Endodermal cell (in vitro differentiated cells): ENCODE measurements at regions not wholly inside any gene's neighbourhood (a gene's known extent, or its start where the extent isn't known, plus 50 kb on each side); places are given as distances from the start of the nearest gene placed in this dataset.

Source experiments
- DNase-seq: peaks from one replicate; pipeline ENCODE4 v3.0.0-alpha.2; 2017
- H3K27ac ChIP-seq: 2 replicates; pipeline ENCODE4 v1.5.1; 2013; ENCODE audit warnings: mild to moderate bottlenecking, low read depth, low read length, moderate library complexity
- H3K27me3 ChIP-seq: 2 replicates; pipeline ENCODE4 v1.6.1; 2013; ENCODE audit warnings: mild to moderate bottlenecking, low read length, moderate library complexity; ENCODE audit not compliant: insufficient read depth, control insufficient read depth, poor library complexity, severe bottlenecking
- H3K36me3 ChIP-seq: 2 replicates; pipeline ENCODE4 v1.7.0; 2013; ENCODE audit warnings: mild to moderate bottlenecking, low read length, moderate library complexity; ENCODE audit not compliant: control insufficient read depth, insufficient read depth
- H3K4me1 ChIP-seq: one replicate; pipeline ENCODE4 v1.7.0; 2013; ENCODE audit warnings: low read length; ENCODE audit not compliant: control insufficient read depth, insufficient read depth
- H3K4me3 ChIP-seq: 2 replicates; pipeline ENCODE4 v1.5.1; 2013; ENCODE audit warnings: mild to moderate bottlenecking, low read length, moderate library complexity
- H3K9ac ChIP-seq: 2 replicates; pipeline ENCODE4 v1.6.1; 2013; ENCODE audit warnings: mild to moderate bottlenecking, low read length, moderate library complexity; ENCODE audit not compliant: poor library complexity, severe bottlenecking; ENCODE audit errors: extremely low read depth
- H3K9me3 ChIP-seq: 2 replicates; pipeline ENCODE4 v1.6.1; 2013; ENCODE audit warnings: mild to moderate bottlenecking, low read length, moderate library complexity; ENCODE audit not compliant: control insufficient read depth
- H3K27ac Mint-ChIP-seq: 2 replicates; pipeline ENCODE4 v1.8.0; 2020; ENCODE audit warnings: mixed read lengths
- H3K27me3 Mint-ChIP-seq: 2 replicates; pipeline ENCODE4 v1.8.0; 2021; ENCODE audit warnings: mild to moderate bottlenecking, mixed read lengths; ENCODE audit not compliant: insufficient read depth
- H3K36me3 Mint-ChIP-seq: 2 replicates; pipeline ENCODE4 v1.8.0; 2020; ENCODE audit warnings: low read depth, mixed read lengths
- H3K4me1 Mint-ChIP-seq: 2 replicates; pipeline ENCODE4 v1.8.0; 2020; ENCODE audit warnings: mixed read lengths
- H3K4me3 Mint-ChIP-seq: 2 replicates; pipeline ENCODE4 v1.8.0; 2020; ENCODE audit warnings: mild to moderate bottlenecking, moderate library complexity, mixed read lengths
- H3K9me3 Mint-ChIP-seq: 2 replicates; pipeline ENCODE4 v1.8.0; 2020; ENCODE audit warnings: mild to moderate bottlenecking, mixed read lengths
- CTCF ChIP-seq: fragments of 200-600 bp; sonication (generic); conservative IDR thresholded peaks from 2 replicates; pipeline ENCODE4 v1.5.0; 2021; ENCODE audit warnings: antibody characterized with exemption, mild to moderate bottlenecking
- whole genome bisulfite sequencing, 2 experiments: methylation state at CpG; one replicate each; pipeline versions ENCODE4 v1.1.5 to v1.1.7; 2013; ENCODE audit warnings: missing lambda C conversion rate in 2 of 2, mixed read lengths in 1 of 2; ENCODE audit not compliant: insufficient coverage in 1 of 2, insufficient read length in 1 of 2; 5-methylcytosine and 5-hydroxymethylcytosine counted together

- Mint-ChIP-seq H3K9me3 (no peaks in the 10 kb centered on the region), H3K36me3 (no peaks in the 10 kb centered on the region), H3K27me3 (no peaks in the 10 kb centered on the region), H3K4me1 (peaks cover 10% of the 10 kb centered on the region), H3K27ac (no peak overlapping the region), H3K4me3 (no peak overlapping the region)
- H3K9me3 ChIP-seq: no peaks in the 10 kb centered on the region
- H3K4me1 ChIP-seq: no peaks in the 10 kb centered on the region
- H3K9ac ChIP-seq: no peak overlapping the region
- H3K4me3 ChIP-seq: no peak overlapping the region
- no peaks in the 10 kb centered on the region for H3K27me3 ChIP-seq
- no peak for DNase-seq
- H3K27ac ChIP-seq: no peak overlapping the region
- TF ChIP-seq CTCF: no peak
- H3K36me3 ChIP-seq: no peaks in the 10 kb centered on the region
- WGBS, 2 experiments: 65% methylated on average over 2 of the region's 2 CpGs; no CpG with 5 or more reads in 1 of the 2 experiments
Measured at GRCh38 chr4:100280807-100281206, 90.5 kb upstream of the DDIT4L start.

GRCh38 chr4:100278567-100278966, 88.3 kb upstream of the DDIT4L start:
- H3K36me3 Mint-ChIP-seq: no peaks in the 10 kb centered on the region
- no peak for DNase-seq

GRCh38 chr4:100269446-100269845, 79.2 kb upstream of the DDIT4L start:
- Histone ChIP-seq H3K4me1 (no peaks in the 10 kb centered on the region), H3K27ac (no peak overlapping the region), H3K9ac (no peak overlapping the region), H3K4me3 (no peak overlapping the region), H3K36me3 (no peaks in the 10 kb centered on the region), H3K9me3 (peaks cover 19% of the 10 kb centered on the region), H3K27me3 (no peaks in the 10 kb centered on the region)
- peaks cover 28% of the 10 kb centered on the region for H3K9me3 Mint-ChIP-seq
- no peak overlapping the region for H3K4me3 Mint-ChIP-seq
- no peaks in the 10 kb centered on the region for H3K36me3 Mint-ChIP-seq
- WGBS, 2 experiments: 92 to 93% methylated on average over 2 of the region's 2 CpGs
- DNase-seq: no peak
- no peak for TF ChIP-seq CTCF
- no peaks in the 10 kb centered on the region for H3K27me3 Mint-ChIP-seq
- no peaks in the 10 kb centered on the region for H3K4me1 Mint-ChIP-seq
- H3K27ac Mint-ChIP-seq: no peak overlapping the region

More at GRCh38 chr4:100278567-100278966, 88.3 kb upstream of the DDIT4L start:
- no peaks in the 10 kb centered on the region for H3K36me3 ChIP-seq
- H3K27ac ChIP-seq: no peak overlapping the region
- H3K4me3 Mint-ChIP-seq: no peak overlapping the region
- no peak overlapping the region for H3K27ac Mint-ChIP-seq
- H3K4me3 ChIP-seq: no peak overlapping the region
- H3K9me3 ChIP-seq: no peaks in the 10 kb centered on the region
- peaks cover 7% of the 10 kb centered on the region for H3K4me1 Mint-ChIP-seq
- TF ChIP-seq CTCF: no peak
- H3K9ac ChIP-seq: no peak overlapping the region
- 96 to 97% methylated on average over 2 to 3 of the region's 3 CpGs for WGBS, 2 experiments
- no peaks in the 10 kb centered on the region for H3K4me1 ChIP-seq
- no peaks in the 10 kb centered on the region for H3K27me3 Mint-ChIP-seq
- no peaks in the 10 kb centered on the region for H3K9me3 Mint-ChIP-seq
- no peaks in the 10 kb centered on the region for H3K27me3 ChIP-seq
